Hepatic stellate cell (primary cell): ENCODE measurements at regions not wholly inside any gene's neighbourhood (a gene's known extent, or its start where the extent isn't known, plus 50 kb on each side); places are given as distances from the start of the nearest gene placed in this dataset.
"Not testable (repeated sequence)": the region's sequence is repeated elsewhere in the genome, so short reads cannot be mapped to it uniquely, and the experiment has no call there.

Experiments used
- DNase-seq: peaks from one replicate; pipeline ENCODE4 v3.0.0; 2011; ENCODE audit warnings: low spot score

DNA sequence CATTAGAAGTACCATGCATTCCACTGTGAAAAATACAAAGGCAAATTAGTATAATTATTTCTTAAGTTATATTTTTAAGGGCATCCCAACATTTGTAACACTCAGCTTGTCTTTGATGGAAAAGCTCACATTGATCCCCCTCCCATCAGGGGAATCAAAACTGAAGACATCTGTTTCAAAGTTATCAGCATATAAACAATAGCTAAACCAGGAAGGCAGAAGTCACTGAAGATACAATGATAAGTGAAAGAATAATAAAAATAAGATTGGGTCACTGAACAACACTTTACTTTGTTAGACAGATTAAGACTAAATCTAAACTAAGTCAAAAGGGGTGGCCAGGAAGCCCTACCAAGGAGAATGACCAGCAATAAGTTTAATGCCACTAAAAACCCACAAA lies 801.9 kb upstream of the ACO1 start:
- no peak for DNase-seq

DNA sequence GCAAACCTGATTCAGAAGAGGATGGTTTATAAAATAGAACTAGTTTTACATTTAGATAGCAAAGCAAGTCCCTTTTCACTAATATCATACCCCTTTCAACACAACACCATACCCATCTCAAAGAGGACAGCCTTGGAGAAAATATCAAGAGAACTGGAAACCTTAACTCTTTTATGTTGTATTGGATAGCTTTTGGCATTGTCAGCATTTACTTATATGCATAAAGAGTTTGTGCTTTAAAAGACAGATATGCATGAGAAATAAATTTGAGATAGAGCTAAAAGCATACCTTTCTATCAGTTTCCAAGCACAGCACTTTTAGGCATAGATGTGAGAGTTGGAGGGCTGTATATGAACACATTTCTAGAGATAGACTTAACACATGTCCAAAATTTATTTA lies 799.3 kb upstream of the ACO1 start:
- no peak for DNase-seq

DNA sequence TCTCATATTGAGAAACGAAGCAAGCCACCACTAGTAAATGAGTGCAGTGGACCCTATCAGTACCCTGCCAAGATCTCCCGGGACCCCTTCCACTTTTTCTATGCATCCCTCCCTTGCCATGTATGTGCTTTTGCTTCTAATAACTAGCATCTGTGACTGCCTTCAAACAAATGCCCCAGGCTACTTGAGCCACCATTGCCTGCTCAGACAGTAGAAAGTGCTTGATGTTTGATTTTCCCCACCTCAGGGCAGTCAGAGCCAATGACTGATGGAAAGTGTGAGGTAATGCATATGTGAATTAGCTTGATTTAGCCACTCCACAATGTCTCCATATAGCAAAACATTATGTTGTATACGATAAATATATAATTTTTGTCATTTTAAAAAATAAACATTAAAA lies 797.3 kb upstream of the ACO1 start:
- no peak for DNase-seq

DNA sequence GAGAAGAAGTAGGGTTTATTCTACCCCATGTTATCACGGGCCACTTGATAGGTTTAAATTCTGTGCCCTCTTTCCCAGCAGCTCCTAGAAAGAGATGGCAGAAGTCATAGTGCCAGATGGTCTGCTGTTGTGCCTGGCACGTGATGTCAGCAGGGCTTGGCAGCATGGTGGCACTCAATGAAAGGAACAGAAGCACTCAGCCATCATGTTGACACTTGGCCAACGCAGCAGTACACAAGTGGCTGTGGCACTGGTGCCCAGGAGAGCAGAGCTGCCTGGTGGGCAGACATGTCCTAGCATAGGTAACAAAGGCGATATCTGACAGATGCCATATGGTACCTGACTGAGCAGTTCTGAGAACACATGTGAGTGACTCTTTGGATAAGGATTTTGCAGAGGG lies 796.4 kb upstream of the ACO1 start:
- no peak for DNase-seq

DNA sequence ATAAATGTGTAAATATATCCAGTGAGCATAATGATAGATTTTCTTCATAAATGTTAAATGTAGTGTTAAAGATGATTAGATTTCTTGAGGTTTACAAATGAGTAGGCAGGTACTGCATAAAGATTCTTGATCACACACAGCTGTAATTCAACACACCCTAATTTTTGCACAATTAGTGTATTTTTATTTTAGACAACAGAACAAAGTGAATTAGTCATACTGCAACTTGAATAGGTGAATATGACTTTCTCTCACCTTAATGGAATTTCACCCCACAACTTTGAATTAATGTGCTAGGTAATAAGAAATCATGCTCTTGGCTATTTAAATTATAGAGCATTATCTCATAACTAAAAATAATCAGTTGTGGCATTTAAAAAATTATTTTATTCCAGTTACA lies 795.7 kb upstream of the ACO1 start:
- DNase-seq = no peak

DNA sequence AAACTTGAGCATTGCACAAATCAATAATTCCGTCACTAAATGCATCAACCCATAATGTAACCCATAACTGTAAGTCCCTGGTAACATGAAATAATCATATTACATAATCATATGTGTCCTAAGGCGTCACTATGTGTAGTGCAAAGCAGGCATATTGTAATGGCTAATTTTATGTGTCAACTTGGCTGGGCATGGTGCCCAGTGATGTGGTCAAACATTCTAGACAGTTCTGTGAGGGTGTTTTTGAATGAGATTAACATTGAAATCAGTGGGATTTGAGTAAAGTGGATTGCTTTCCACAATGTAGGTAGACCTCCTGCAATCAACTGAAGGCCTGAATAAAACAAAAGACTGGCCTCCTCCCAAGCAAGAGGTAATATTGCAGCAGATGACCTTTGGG lies 794.4 kb upstream of the ACO1 start:
- DNase-seq = no peak

DNA sequence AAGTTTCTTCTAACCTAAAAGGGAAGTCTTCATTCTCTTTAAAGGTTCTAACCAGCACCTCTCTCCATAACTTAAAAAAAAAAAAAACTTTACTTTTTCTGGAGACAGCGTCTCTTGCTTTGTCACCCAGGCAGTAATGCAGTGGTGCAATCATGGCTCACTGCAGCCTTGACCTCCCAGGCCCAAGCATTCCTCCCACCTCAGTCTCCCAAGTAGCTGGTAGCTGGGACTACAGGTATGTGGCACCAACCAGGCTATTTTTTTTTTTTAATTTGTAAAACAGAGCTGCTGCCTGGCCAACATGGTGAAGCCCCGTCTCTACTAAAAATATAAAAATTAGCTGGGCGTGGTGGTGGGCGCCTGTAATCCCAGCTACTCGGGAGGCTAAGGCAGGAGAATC lies 787.4 kb upstream of the ACO1 start:
- not testable (repeated sequence) for DNase-seq

DNA sequence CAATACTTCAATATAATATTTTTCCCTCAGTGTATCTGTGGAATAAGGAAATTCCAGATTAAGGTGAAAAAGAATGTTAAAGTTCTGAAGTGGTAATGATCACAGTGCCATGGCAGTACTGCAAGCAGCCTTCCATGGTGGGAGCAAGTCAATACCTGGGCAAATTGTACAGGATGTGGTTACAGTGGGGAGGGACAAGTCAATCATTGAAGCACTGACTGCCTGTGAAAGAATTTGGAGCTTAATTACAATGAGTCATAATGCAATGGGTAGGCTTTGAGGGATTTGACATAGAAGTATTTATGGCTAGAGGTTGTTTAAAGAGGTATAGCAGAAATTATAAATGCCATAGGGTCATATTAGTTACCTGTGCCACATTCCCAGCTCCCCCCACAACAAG lies 786.5 kb upstream of the ACO1 start:
- no peak for DNase-seq

DNA sequence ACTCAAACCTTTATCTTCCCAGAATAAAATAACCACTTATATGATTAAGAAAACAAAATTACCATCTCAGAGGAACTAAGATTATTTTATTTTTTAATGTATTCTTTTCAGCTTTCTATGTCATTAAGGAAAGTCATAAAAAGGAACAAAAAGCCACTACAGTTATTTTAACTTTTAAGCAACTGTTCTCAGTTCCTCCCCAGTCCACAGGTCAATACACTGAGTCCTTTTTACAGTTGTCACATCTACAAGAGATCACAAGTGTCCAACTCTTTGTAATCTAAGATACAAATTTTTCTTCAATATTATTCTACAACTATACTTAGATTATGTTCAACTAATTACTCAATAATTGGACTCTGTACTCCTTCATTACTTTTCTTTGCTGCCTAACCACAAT lies 782.8 kb upstream of the ACO1 start:
- no peak for DNase-seq

DNA sequence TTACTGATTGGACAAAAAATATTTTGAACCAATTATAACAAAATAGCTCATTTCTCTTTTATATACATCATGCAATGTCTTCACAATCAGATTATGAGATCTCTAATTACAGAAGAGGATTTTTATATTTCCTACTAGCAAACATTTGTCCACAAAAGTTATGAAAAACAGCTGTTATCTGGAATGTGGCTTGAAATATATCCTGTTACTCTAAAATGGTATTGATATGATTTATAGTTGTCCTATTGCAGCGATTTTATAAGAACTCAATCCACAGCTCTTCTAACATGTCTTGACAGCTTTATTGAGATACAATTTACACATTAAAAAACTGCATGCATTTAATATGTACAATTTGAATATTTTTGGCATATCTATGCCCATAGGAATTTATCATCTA lies 779.9 kb upstream of the ACO1 start:
- DNase-seq = no peak

DNA sequence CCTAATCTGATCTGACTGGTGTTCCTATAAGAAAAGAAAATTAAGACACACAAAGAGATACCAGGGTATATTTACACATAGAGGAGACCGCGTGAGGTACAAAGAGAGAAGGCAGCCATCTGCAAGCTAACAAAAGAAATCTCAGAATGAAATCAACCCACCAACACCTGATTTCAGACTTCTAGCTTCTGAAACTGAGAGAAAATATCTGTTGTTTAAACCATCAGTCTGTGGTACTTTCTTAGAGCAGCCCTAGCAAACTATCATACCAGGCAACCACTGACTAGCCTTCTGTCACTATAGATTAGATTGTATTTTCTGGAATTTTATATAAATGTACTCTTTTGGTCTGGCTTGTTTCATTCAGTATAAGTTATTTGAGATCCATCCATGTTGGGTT lies 779.3 kb upstream of the ACO1 start:
- no peak for DNase-seq

DNA sequence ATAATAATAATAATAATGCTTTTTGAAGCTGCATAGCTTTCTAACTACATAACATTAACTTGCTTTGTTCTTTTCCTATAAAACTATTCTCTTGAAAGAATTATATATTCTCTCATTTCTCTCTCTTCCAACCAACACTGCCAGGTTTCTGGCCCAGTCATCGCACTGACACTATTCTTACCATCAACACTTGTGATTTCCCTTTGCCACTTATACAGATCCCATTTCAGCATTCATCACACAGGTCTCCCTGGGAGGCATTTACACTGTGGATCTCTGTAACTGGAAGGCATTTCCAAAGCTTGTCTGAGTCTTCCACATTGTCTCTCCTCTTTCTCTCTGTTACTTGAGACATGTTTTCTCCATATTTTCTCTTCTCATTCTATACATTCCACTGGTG lies 777.8 kb upstream of the ACO1 start:
- DNase-seq = no peak

DNA sequence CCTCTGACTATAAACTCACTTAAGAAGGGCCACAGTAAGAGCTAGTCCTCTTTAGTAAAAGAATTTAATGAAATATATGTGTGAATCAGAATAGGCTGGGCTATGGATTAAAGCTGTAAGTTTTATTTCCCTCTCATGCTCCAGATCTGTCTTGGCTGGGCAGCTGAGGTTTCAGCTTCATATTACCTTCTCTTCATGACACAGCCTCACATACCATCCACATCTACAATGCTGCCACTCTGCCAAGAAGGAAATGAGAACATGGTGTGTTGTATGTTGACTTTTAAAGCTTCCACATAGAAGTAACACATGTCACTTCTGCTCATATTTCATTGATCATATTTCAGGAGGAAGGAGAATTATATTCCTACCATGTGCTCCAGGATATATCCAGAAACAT lies 776.0 kb upstream of the ACO1 start:
- no peak for DNase-seq

DNA sequence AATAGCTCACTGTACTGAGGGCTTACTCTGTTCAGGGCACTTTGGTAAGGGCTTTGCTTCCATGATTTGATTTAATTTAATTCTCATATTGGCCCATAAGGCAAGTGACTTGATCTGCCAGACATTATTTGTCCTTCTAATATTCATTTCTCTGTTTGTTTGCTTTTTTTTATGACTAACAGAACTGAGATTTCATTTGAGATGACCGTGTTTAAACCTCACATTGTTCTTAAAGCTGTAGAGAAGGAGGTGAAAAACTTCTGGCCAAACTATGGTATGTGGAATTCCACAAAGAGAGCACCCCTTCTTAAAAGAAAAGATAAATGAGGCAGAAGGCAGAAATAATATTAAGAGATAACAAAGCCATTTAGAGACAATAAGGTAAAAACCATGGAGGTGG lies 775.6 kb upstream of the ACO1 start:
- no peak for DNase-seq

DNA sequence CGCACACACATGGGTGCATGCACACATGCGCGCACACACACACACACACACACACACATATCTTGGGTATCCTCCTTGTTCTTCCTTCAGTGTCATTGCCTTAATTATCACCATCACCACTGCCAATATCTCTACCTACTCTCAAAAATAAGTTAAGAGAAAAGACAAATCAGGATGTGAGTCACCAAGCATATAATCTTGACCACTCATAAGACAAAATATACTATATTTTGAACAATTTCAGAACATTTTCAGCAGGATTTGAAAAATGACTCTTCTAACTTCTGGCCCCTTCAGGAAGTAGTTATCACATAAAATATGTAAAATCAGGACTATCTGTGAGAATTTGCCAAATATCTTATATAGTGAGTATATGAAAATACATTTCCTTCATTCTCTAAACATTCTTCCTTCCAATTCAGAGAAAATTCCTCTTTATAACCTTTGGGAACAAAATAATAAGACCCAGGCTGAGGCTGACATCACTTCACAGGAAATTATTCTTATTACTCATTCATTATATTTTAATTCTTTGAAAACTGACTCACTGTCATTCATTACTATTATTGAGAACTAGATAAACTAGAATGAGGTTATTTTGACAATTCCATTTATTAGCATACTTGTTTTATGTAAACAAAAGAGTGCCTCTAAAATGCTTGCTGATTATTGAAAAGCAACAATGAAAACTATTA lies 772.0 kb upstream of the ACO1 start:
- DNase-seq = no peak

DNA sequence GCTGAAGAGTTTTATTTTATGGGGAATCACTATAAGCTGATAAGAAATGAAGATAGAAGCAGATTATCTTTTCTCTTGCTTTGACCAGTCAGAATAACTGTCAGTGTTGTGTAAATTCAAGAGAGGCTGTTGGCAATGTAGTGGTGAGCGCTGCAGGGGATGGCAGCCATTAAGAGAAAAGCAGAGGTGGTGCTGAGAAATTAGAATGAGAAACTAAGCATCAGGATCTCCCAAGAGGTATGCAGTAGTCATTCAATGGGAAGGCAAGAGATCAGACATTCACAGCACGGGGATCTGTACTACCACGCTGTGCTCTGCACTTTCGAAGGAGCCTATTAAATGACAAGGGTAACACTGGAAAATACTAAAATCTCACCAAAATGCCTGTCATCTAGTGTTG lies 768.5 kb upstream of the ACO1 start:
- DNase-seq = no peak

DNA sequence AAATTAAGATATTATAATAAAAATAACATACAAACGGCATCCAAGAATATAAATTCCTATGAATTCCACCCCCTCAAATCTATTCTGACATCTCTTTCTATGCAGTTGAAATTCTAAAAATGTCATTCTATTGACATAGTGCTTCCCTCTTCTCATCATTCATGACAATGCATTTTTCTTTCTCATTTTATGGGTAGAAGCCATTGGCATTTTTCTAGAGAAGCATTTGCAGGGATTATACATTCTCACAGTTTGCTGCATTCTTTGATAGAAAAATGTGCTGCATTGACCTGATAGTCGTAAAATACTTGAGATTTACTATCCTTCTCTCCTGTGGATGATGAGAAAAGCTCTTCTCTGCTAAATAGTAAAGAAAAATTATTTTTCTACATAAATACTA lies 760.9 kb upstream of the ACO1 start:
- DNase-seq = no peak

DNA sequence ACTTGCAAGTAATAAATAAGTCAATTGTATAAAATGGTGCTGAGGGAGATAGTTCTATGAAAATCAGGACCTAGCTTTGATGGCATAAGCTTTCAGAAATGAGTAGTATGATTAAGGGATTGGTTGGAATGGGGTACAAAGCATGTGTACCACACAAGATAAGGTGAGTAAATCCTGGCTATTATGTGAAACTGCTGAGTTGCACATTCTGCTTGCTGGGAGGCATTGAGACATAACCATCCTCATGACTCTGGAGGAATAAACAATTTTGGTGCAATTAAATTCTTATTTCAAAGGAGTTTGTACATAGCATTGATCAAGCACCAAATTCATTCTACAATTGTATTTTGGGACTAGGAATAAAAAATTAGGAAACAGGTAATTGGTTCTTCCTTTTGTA lies 755.2 kb upstream of the ACO1 start:
- no peak for DNase-seq

DNA sequence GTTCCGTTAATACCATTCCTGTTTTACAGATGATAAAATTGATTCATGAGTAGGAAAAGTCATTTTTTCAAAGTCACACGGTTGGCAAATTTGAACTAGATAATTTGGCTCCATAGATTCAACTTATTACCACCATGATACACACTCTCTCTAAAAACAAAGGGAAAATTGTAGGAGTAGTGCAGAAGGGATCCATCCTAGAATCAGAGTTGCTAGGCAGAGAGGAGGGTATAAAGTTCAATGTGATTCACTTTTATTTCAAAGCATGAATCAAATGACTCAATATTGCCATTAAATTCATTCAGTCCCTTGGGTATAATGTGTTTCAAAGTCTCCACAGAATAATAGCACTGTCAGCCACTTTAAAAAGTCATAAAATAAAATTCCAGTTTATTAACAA lies 747.2 kb upstream of the ACO1 start:
- DNase-seq = no peak

DNA sequence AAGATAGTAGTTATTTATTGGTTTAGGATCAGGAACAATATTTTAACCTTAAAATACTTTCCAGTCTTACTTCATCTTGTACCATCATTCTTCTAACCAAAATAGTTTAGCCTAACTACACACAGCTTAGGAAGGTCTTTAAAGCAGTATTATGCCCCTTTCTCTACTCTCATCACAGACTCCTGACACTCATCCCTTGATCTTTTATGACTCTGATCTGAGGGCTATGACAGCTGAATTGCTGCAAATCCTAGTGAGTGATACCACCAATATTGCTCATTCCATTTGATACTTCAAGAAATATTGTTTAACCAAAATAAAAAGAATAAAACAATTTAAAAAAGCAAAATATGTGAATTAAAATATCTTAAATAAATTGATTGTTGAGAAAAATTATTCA lies 746.6 kb upstream of the ACO1 start:
- no peak for DNase-seq

DNA sequence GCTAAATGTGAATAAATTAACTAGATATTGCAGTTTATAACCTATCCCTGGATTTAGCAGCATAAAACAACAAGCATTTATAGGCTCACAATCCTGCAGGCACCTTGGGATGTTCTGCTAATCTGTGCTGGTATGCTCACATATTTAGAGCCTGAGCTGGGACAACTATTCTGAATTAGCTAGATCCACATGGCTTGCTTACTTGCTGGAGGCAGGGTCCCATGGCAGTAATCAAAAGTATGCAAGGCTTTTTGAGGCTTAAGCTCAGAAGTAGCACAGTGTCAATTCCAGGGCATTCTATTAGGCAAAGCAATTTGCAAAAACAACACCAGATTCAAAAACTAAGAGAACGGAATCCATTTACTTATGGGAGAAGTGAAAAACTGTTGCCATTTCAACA lies 745.0 kb upstream of the ACO1 start:
- no peak for DNase-seq

DNA sequence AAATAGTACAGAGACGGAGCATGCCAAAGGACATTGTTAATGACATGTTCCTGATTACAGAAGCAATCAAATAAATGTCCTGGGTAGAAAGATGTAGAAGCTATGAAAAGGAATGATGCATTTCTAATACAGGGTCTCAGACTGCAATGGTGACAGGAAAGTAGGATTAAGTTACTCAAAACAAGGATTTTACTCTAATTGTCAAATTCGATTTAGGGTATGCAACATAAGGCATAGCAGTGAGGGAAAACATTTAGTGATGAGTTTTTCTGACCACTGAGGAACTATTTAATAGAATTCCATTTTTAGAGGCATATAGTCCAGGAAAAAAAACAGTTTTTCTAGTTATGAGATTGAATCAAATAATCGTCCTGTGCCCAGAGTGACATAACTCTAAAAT lies 715.1 kb upstream of the ACO1 start:
- DNase-seq = no peak

DNA sequence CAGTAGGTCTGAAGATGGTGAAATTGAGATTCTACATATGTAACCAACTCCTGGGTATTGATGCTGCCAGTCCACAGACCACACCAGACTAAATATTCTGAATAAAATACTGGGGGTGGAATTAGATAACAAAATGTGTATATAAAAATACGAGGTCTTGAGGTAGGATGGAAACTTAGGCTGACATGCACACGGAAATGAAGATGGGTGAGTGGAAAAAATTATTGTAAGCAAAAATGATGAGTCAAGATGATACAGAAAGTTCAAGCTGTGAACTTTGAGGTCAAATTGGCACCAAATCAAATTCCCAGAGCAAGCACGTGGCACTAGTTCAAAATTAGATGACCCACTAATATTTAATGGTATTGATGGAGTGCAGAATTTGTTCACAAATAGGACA lies 713.4 kb upstream of the ACO1 start:
- DNase-seq = no peak

DNA sequence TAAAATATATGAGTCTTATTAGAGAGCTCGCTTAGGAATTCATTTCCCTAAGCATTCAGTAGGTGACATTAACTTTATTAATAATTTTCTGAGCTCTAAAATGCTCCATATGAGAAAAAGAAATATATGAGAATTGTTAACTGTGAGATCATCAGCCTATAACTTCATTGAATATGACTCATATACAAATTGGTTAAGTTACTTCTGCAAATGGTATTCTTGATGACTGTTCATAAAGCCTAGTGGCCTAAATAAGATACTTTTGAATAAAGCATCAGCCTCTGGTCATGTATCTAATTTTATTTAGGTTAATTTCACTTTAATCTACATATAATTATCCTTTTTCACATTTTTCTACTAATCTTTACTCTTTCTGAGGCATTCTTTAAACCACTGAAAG lies 710.2 kb upstream of the ACO1 start:
- no peak for DNase-seq

DNA sequence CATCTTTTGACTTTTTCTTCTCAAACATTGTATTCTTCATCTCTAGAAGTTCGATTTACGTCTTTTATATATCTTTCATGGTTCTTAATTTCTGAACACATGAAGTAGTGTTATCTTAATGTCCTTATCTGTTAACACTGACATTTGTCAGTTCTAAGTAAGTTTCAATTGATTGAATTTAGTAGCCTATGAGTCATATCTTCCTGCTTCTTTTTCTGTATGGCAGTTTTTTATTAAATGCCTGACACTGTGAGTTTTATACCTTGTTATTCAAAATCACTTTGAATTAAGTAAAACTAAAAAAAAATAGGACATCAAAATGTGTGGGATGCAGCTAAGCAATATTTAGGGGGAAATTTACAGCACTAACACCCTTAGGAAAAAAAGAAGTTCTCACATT lies 707.0 kb upstream of the ACO1 start:
- no peak for DNase-seq
